Lower lobe of right lung (tissue), 2 donors: ENCODE measurements at regions not wholly inside any gene's neighbourhood (a gene's known extent, or its start where the extent isn't known, plus 50 kb on each side); places are given as distances from the start of the nearest gene placed in this dataset.

Experiments used
- ATAC-seq, 2 donors: fragments of 200-7000 bp; cut with Tn5 transposase; one replicate each; pipeline ENCODE4 v1.9.1; 2020 to 2022; ENCODE audit warnings: mild to moderate bottlenecking in 2 of 2, moderate library complexity in 2 of 2
- DNase-seq: peaks from one replicate; pipeline ENCODE4 v3.0.0-alpha.2; 2020
- H3K27ac ChIP-seq: fragments of 200-600 bp; one replicate; pipeline ENCODE4 v1.8.0; 2022
- H3K27me3 ChIP-seq: fragments of 200-600 bp; one replicate; pipeline ENCODE4 v1.8.0; 2022; ENCODE audit warnings: low read depth
- H3K36me3 ChIP-seq: fragments of 200-600 bp; one replicate; pipeline ENCODE4 v1.8.0; 2022; ENCODE audit warnings: mild to moderate bottlenecking
- H3K4me1 ChIP-seq: fragments of 200-600 bp; one replicate; pipeline ENCODE4 v1.8.0; 2022
- H3K4me3 ChIP-seq: fragments of 200-600 bp; one replicate; pipeline ENCODE4 v1.8.0; 2022; ENCODE audit warnings: mild to moderate bottlenecking
- H3K9me3 ChIP-seq: fragments of 200-600 bp; one replicate; pipeline ENCODE4 v1.8.0; 2022
- intact Hi-C: fragments of 100-400 bp; cut with DNase I; formaldehyde crosslinking; loops from one replicate; pipeline ENCODE4 v1.11.0; 2022
- TF ChIP-seq, protein P1 (sequence below): fragments of 200-600 bp; IDR thresholded peaks from one replicate; pipeline ENCODE4 v1.8.0; 2022; ENCODE audit warnings: antibody characterized with exemption, mild to moderate bottlenecking
- donor health status: DM: no; HTN: yes; CAD: no; lungs with severe emphysema.

DNA sequence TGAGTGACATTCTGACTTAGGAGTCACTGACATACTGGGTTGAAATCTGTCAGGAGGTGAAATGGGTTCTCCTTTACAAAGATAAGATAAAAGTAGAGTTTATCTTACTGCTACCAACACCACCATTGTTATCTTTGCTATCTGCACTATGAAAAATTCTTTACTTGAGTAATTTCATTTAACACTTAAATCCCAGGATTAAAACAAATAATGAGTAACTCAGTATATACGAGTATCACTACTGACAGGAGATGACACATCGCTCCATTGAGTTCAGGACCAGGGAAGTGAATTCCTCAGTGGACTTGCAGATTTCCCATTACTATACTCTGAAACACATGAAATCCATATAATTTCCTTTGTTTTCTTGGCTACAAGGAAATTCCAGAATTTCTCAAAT is 242.1 kb upstream of the NLRP1 start:
- ATAC-seq (no peak), DNase-seq (no peak)
- intact Hi-C loops: no loop called here
- Histone ChIP-seq H3K4me1 (no peaks in the 10 kb centered on the region), H3K36me3 (no peaks in the 10 kb centered on the region), H3K27ac (no peak overlapping the region), H3K27me3 (peaks cover 13% of the 10 kb centered on the region), H3K9me3 (no peaks in the 10 kb centered on the region), H3K4me3 (no peak overlapping the region)
- TF ChIP-seq, protein P1, sequence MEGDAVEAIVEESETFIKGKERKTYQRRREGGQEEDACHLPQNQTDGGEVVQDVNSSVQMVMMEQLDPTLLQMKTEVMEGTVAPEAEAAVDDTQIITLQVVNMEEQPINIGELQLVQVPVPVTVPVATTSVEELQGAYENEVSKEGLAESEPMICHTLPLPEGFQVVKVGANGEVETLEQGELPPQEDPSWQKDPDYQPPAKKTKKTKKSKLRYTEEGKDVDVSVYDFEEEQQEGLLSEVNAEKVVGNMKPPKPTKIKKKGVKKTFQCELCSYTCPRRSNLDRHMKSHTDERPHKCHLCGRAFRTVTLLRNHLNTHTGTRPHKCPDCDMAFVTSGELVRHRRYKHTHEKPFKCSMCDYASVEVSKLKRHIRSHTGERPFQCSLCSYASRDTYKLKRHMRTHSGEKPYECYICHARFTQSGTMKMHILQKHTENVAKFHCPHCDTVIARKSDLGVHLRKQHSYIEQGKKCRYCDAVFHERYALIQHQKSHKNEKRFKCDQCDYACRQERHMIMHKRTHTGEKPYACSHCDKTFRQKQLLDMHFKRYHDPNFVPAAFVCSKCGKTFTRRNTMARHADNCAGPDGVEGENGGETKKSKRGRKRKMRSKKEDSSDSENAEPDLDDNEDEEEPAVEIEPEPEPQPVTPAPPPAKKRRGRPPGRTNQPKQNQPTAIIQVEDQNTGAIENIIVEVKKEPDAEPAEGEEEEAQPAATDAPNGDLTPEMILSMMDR: no peak

DNA sequence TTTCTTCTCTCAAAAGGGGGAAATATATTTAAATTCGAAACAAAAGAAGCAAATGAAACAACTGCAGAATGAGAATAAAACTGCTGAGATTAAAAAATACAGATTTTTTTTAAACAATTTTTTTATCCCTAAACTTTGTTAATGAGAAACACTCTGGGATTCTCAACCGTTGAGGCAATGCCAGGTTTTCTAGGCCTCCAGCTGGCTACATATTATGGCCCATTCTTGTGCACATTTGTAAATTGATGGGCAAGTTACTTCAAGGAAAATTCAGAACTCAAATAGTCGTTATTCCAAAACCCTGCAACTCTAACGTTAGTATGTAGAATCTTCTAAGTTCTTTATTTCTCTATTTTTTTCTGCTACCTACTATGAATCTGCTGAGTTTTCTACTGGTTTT is 239.3 kb upstream of the WSCD1 start:
- Histone ChIP-seq H3K4me1 (no peaks in the 10 kb centered on the region), H3K27me3 (no peaks in the 10 kb centered on the region), H3K27ac (no peak overlapping the region), H3K9me3 (no peaks in the 10 kb centered on the region), H3K36me3 (no peaks in the 10 kb centered on the region), H3K4me3 (no peak overlapping the region)
- DNase-seq (no peak), ATAC-seq (no peak)
- intact Hi-C loops: no loop called here
- TF ChIP-seq, protein P1: no peak

DNA sequence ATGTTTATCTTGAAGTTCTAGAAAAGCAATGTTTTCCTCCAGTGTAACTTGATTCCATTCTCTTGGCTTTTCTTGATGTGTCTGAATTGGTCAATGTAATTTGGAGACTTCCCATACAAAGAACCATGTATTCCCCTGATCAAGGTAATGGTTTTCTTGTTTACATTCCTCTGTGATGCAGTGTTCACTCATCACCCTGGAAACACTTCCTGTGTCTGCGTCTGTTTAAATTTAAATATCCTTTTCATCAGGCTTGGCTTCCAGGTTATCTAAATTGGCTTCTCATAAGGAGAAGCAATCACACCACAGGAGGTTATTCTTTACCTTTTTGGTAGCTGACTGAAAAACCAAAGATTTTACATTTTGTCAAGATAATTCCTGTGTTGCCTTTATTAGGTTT is 237.3 kb upstream of the WSCD1 start:
- DNase-seq (no peak), ATAC-seq (no peak)
- TF ChIP-seq, protein P1: no peak
- Histone ChIP-seq H3K9me3 (no peaks in the 10 kb centered on the region), H3K27ac (no peak overlapping the region), H3K36me3 (no peaks in the 10 kb centered on the region), H3K4me3 (no peak overlapping the region), H3K27me3 (peaks cover under 1% of the 10 kb centered on the region), H3K4me1 (no peaks in the 10 kb centered on the region)
- intact Hi-C loops: no loop called here

DNA sequence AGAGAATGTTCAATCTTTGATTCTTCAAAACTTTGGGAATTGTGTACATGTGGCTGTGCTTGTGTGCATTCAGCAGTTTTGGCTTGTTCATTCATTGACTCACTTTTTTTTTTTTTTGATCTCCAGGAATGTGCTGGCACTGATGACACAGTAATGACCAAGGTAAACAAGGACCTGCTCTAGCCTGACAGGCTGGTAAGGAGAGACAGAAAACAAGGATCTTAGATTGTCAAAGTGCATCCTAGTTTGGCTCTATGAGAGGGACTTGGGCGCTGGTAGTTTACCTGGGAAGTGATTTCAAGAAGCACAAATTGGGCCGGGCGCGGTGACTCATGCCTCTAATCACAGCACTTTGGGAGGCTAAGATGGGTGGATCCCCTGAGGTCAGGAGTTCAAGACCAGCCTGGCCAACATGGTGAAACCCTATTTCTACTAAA is 233.1 kb upstream of the WSCD1 start:
- Histone ChIP-seq H3K27ac (no peak overlapping the region), H3K9me3 (no peaks in the 10 kb centered on the region), H3K27me3 (peaks cover 4% of the 10 kb centered on the region), H3K4me3 (no peak overlapping the region), H3K4me1 (no peaks in the 10 kb centered on the region), H3K36me3 (no peaks in the 10 kb centered on the region)
- intact Hi-C loops: no loop called here
- DNase-seq (no peak), ATAC-seq (no peak)
- TF ChIP-seq, protein P1: no peak

DNA sequence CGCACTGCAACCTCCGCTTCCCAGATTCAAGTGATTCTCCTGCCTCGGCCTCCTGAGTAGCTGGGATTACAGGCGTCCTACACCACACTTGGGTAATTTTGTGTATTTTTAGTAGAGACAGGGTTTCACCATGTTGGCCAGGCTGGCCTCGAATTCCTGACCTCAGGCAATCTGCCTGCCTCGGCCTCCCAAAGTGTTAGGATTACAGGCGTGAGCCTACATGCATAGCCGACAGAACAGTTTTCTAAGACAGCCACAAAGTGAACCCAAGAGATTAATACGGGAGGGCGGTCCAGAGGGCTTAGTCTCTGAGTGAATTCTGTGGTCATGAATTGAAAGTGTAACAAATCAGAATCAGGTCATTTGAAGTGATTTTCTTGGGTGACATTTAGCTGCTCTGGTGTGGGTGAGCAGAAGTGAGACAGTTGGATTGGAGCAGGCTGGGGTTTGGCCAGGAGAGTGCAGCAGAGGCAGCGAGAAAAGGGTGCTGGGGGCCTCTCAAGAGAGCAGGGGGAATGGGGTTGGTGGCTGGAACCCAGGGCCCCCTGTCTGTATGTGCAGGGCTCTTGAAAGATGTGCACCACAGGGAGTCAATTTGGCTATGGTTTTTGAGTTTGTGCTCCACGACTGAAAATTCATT is 231.4 kb upstream of the WSCD1 start:
- H3K9me3 ChIP-seq: no peaks in the 10 kb centered on the region
- H3K36me3 ChIP-seq: no peaks in the 10 kb centered on the region
- intact Hi-C loops: no loop called here
- no peak overlapping the region for H3K27ac ChIP-seq
- no peak overlapping the region for H3K4me3 ChIP-seq
- TF ChIP-seq, protein P1: no peak
- H3K4me1 ChIP-seq: no peaks in the 10 kb centered on the region
- ATAC-seq (no peak), DNase-seq (no peak)
- peaks cover 4% of the 10 kb centered on the region for H3K27me3 ChIP-seq
